ENCODE measurements at regions not wholly inside any gene's neighbourhood (a gene's known extent, or its start where the extent isn't known, plus 50 kb on each side); places are given as distances from the start of the nearest gene placed in this dataset.

DNA sequence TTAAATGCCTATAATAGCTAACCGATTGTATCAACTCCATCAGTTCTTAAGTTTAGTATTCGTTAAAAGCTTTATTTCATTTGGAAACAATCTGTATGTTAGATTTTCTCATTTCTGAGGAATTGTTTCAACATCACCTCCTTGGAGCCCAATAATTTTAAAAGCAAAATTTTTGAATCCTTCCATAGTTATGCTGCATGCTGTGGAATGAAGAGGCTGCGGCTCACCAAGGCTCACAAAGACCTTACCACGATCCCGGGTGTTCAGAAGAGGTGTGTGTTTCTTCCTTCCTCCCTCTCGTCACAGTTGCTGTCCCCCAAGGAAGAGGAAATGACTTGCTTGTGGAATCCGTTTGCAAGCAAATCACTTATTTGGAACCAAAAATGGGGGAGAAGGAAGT is 143.8 kb downstream of the FGF1 start:
- H3K36me3 ChIP-seq (ENCODE audit: control insufficient read depth, insufficient read depth, low read length), result no peaks in the 10 kb centered on the region
- TF ChIP-seq, protein P1, sequence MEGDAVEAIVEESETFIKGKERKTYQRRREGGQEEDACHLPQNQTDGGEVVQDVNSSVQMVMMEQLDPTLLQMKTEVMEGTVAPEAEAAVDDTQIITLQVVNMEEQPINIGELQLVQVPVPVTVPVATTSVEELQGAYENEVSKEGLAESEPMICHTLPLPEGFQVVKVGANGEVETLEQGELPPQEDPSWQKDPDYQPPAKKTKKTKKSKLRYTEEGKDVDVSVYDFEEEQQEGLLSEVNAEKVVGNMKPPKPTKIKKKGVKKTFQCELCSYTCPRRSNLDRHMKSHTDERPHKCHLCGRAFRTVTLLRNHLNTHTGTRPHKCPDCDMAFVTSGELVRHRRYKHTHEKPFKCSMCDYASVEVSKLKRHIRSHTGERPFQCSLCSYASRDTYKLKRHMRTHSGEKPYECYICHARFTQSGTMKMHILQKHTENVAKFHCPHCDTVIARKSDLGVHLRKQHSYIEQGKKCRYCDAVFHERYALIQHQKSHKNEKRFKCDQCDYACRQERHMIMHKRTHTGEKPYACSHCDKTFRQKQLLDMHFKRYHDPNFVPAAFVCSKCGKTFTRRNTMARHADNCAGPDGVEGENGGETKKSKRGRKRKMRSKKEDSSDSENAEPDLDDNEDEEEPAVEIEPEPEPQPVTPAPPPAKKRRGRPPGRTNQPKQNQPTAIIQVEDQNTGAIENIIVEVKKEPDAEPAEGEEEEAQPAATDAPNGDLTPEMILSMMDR (IDR thresholded peaks at IDR 0.05; ENCODE audit: insufficient read depth, low read length, poor library complexity, severe bottlenecking), result no peak
- no peak overlapping the region for H3K4me3 ChIP-seq (ENCODE audit: low read depth, low read length)
- no peak for DNase-seq (ENCODE audit: low read depth)
- H3K27me3 ChIP-seq (ENCODE audit: control insufficient read depth, insufficient read depth, low read length), result peaks cover 2% of the 10 kb centered on the region

DNA sequence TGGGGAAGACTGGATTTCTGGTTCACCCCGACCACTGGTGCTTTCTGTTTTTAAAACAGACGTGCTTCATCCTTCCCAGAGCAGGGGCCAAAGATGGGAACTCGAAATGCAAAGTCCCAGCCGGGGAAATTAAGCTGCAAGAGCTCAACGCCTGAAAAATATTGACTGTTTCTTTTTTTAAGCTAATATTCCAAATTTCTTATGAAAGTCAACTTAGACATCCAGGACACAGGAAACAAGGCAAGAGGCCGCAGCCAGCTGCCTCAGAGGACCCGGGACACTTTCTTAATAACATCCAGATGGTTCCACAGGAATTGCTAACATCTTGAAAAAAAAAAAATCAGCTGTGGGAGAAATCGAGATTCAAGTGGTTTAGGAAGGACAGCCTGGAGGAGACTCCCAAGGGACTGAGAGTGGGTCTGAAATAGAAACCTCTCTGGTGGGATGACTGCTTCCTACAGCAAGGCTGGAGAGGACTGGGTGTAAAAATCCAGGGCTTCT is 144.9 kb downstream of the FGF1 start:
- H3K27me3 ChIP-seq (ENCODE audit: control insufficient read depth, insufficient read depth, low read length), result peaks cover 2% of the 10 kb centered on the region
- H3K4me3 ChIP-seq (ENCODE audit: low read depth, low read length), result no peak overlapping the region
- TF ChIP-seq, protein P1 (IDR thresholded peaks at IDR 0.05; ENCODE audit: insufficient read depth, low read length, poor library complexity, severe bottlenecking), result no peak
- no peak for DNase-seq (ENCODE audit: low read depth)
- no peaks in the 10 kb centered on the region for H3K36me3 ChIP-seq (ENCODE audit: control insufficient read depth, insufficient read depth, low read length)

DNA sequence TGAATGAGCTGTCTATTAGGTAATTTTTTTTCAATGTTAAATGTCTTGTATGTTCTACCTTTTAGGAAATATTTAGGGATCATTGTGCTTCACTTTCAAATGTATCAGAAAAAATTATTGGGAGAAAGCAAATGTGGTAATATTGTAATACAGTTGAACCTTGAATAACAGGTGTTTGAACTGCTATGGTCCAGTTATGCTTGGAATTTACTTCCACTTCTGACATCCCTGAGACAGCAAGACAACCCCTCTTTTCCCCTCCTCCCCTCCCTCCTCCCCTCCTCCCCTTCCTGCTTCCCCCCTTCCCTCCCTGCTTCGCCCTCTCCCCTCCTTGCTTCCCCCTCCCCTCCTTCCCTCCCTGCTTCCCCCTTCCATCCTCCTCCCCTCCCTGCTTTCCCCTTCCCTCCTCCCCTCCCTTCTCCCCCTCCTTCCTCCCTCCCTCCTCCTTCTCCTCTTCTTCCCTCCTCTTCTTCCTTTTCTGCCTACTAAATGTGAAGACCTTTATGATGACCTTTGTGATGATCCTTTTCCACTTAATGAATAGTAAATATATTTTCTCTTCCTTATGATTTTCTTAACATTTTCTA is 146.6 kb downstream of the FGF1 start:
- no peak overlapping the region for H3K4me3 ChIP-seq (ENCODE audit: low read depth, low read length)
- no peak for DNase-seq (ENCODE audit: low read depth)
- no peaks in the 10 kb centered on the region for H3K36me3 ChIP-seq (ENCODE audit: control insufficient read depth, insufficient read depth, low read length)
- TF ChIP-seq, protein P1 (IDR thresholded peaks at IDR 0.05; ENCODE audit: insufficient read depth, low read length, poor library complexity, severe bottlenecking), result no peak
- peaks cover 2% of the 10 kb centered on the region for H3K27me3 ChIP-seq (ENCODE audit: control insufficient read depth, insufficient read depth, low read length)

DNA sequence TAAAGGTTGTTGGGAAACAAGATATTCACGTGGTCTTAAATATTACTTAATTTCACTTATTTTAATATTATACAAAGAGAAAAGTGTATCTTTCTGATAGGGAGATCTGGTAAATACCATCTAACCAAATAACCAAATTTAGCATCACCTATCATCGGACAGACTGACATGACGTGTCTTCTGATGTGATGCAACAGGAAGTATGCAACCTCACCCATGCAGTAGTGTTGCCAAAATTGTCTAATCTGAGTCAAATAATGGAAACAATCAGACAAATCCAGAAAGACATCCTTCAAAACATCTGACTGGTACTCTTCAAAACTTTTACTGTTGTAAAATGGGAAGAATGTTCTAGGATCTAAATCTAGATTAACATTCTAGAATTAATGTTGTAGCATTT is 148.0 kb downstream of the FGF1 start:
- TF ChIP-seq, protein P1 (IDR thresholded peaks at IDR 0.05; ENCODE audit: insufficient read depth, low read length, poor library complexity, severe bottlenecking), result no peak
- no peak for DNase-seq (ENCODE audit: low read depth)
- H3K36me3 ChIP-seq (ENCODE audit: control insufficient read depth, insufficient read depth, low read length), result no peaks in the 10 kb centered on the region
- no peak overlapping the region for H3K4me3 ChIP-seq (ENCODE audit: low read depth, low read length)
- peaks cover 2% of the 10 kb centered on the region for H3K27me3 ChIP-seq (ENCODE audit: control insufficient read depth, insufficient read depth, low read length)

DNA sequence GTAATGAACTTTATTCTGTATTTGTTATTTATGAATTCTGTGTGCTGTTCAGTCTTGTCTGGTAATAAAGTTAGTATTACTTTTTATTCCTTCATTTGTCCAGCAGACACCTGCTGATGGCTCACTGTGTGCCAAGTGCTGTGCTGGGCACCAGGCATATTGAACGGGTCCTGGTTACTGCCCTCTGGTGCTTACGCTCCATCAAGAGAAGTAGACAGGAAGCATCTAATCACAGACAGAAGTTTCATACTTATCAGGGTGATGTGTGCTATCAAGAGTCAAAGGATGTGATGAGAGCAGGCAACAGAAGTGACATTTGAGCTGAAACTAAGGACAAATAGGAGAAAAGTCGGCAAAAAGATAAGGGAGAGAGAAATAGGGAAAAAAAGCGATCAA is 153.1 kb downstream of the FGF1 start:
- TF ChIP-seq, protein P1 (IDR thresholded peaks at IDR 0.05; ENCODE audit: insufficient read depth, low read length, poor library complexity, severe bottlenecking), result no peak
- Histone ChIP-seq H3K36me3 (ENCODE audit: control insufficient read depth, insufficient read depth, low read length) (no peaks in the 10 kb centered on the region), H3K27me3 (ENCODE audit: control insufficient read depth, insufficient read depth, low read length) (no peaks in the 10 kb centered on the region), H3K4me3 (ENCODE audit: low read depth, low read length) (no peak overlapping the region)
- DNase-seq (ENCODE audit: low read depth), result no peak

Measured in kidney epithelial cell (primary cell).